Fibroblast of lung (primary cell): ENCODE measurements at regions not wholly inside any gene's neighbourhood (a gene's known extent, or its start where the extent isn't known, plus 50 kb on each side); places are given as distances from the start of the nearest gene placed in this dataset.

Experiments used
- CTCF ChIP-seq, 2 donors: IDR thresholded peaks in 1 of 2; conservative IDR thresholded peaks in 1 of 2; 1 replicate in 1 of 2; 2 replicates in 1 of 2; pipeline ENCODE4 v1.5.1; 2011 to 2012; ENCODE audit warnings: low read length in 2 of 2, control low read depth in 1 of 2, inconsistent platforms in 1 of 2, low read depth in 1 of 2, mild to moderate bottlenecking in 1 of 2
- EZH2 ChIP-seq: IDR thresholded peaks from 2 replicates; pipeline ENCODE4 v1.5.1; 2012; ENCODE audit warnings: low read length, control low read depth, mild to moderate bottlenecking; ENCODE audit errors: missing control alignments

GRCh38 chr1:79848316-79848715, 841.8 kb upstream of the ADGRL4 start:
- no peak for TF ChIP-seq CTCF (conservative IDR thresholded peaks at IDR 0.05 in 1 of 2, IDR thresholded peaks at IDR 0.05 in 1 of 2; ENCODE audit: low read depth in 1 of 2, low read length in 2 of 2)
- no peak for TF ChIP-seq EZH2
